ENCODE measurements at regions not wholly inside any gene's neighbourhood (a gene's known extent, or its start where the extent isn't known, plus 50 kb on each side); places are given as distances from the start of the nearest gene placed in this dataset.
"Not testable (repeated sequence)": the region's sequence is repeated elsewhere in the genome, so short reads cannot be mapped to it uniquely, and the experiment has no call there.

DNA sequence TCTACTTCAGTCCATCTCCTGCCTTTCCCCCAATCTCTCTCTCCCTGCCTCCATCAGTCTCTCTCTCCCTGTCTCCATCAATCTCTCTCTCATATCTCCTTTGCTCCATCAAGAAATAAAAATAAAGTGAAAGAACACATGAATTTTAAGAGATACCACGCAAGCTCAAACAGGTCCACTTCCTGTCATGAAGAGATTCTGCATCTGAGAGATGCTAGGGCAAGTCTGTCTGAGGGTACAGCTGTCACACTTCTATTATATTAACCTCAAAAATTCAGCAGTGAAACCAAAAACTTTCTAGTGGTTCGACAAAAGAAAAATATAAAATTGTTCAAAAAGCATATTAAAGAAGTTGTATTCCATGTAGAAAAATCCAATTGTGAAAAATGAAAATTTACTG, 296.8 kb upstream of the RSPO3 start:
- DNase-seq, result no peak

- DNase-seq, result no peak
Observed at GRCh38 chr6:126824226-126824625, 294.2 kb upstream of the RSPO3 start.

DNA sequence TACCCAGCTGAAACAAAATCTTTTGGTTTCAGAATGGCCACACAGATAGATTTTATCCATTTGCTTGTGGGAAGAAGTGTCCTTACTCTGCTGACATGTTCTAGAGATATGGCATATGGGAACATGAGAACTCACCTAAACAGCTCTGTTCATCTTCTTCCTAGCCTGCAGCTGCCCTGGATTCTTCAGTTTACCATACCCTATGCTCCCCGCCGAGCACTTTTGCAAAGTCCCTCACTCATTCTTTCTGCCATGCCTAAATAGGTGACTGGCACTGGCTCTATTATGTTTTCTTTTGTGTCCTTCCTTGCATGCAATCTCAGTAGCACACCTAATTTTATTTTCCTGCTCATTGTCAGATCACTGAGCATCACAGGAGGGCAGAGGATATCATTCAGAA, 293.7 kb upstream of the RSPO3 start:
- DNase-seq, result no peak

DNA sequence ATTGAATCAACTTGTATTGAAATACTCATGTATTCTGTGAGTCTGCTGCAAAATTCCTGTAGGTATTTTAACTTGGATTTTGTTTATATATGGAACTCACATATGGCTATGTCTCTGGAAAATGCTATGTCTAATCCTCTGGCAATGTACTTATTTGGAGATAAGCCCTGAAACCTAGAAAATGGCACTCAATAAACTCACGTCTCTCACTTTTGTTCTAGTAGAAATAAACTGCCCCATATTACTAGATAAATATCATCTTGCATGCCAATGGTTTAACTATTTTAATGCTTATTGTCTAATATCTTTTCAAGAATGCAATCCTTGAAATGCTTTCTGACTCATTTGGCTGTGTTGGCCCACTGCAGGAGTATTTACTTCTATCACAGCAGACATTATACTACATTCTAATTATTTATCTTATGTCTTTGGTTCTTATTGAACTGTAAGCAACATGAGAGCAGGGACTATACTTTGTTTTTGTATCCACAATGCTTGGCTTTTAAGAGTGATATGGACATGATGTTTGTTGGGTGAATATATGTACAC, 292.2 kb upstream of the RSPO3 start:
- DNase-seq, result no peak

DNA sequence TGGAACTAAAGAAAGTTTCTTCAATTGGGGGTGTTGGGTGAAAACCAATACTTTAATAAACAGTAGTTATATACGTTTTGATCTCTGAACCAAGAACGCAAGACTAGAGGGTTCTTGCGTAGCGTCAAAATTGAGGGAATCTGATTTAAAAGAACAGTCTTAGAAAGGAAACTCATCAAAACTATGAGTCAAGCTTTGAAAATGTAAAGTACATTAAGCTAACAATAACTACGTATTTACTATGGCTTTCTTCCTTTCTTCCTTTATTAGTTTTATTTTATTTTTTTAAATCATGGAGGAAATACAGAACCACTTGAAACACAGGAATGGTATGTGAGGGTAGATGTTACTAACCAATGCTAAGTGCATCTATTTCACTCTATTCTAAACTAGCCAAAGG, 287.0 kb upstream of the RSPO3 start:
- no peak for DNase-seq

DNA sequence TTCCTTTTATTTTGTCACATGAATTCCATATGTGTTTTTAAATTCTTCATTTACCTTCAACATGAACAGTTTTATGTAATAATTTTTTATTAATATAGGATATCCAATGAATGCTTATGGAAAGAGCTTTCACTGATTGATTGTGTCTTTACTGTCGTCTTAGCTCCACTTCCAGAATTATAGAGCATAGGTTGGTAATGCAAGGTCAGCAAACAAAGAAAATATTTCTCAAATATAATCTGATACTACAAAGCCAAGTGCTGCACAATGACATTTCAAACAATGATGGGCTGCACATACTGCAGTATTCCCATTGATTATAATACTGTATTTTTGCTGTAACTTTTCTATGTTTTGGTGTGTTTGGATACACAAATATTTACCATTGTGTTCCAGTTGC, 275.7 kb upstream of the RSPO3 start:
- no peak for DNase-seq

- DNase-seq, result no peak
Observed at GRCh38 chr6:126848119-126848518, 270.4 kb upstream of the RSPO3 start.

GRCh38 chr6:126867641-126868040, 250.8 kb upstream of the RSPO3 start:
- no peak for DNase-seq

GRCh38 chr6:126873351-126873750, 245.1 kb upstream of the RSPO3 start:
- DNase-seq, result no peak

GRCh38 chr6:126873791-126874190, 244.7 kb upstream of the RSPO3 start:
- no peak for DNase-seq

DNA sequence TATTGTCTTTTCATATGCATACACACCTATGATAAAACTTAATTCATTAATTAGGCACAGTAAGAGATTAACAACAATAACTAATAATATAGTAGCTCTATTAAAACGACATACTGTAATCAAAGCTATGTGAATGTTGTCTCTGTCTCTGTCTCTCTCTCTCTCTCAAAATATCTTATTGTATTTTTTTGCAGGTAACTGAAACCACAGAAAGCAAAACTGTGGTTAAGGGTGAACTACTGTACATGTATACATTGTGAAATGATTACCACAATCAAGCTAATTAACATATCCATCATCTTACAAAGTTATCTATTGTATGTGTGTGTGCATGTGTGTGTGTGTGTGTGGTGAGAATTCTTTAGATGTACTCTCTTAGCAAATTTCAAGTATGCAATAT, 242.0 kb upstream of the RSPO3 start:
- no peak for DNase-seq

DNA sequence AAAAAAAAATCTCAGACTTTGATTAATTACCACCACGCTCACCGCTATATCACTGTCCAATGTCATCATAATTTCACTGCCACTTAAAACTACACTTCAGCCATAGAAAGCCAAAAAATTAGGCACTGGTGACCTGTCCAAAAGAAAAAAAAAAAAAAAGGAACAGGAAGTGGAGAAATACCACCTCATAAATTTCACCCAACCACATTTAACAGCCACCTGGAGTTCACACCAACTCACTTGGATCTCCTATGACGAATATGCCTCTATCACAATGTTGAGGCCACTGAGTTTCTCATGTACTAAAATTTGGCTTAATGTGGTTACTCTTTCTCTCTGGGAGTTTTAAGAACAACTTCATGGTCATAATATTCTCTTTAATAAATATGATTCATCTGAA, 237.5 kb upstream of the RSPO3 start:
- no peak for DNase-seq

- no peak for DNase-seq
Observed at GRCh38 chr6:126886106-126886505, 232.4 kb upstream of the RSPO3 start.

- DNase-seq, result no peak
Observed at GRCh38 chr6:126888727-126889725, 229.4 kb upstream of the RSPO3 start.

DNA sequence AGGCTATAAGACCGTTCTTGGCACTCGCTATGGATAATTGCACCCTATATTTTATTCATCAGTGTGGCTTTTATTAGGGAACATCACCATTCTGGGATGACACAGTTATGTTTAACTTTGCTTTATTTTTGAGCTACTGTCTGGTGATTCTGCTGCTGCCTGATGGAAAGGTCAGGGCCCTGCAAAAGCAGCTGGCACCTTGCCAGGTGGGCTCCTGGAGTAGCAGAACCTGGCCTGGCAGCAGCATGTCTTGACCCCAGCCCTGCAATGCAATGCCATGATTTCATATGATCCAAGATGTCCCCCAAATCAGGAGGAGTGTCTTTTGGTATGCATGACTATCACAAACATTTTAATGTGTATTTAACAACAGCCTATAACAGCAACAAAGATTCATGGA, 228.4 kb upstream of the RSPO3 start:
- DNase-seq, result no peak

- DNase-seq, result no peak
Observed at GRCh38 chr6:126891158-126891557, 227.3 kb upstream of the RSPO3 start.

DNA sequence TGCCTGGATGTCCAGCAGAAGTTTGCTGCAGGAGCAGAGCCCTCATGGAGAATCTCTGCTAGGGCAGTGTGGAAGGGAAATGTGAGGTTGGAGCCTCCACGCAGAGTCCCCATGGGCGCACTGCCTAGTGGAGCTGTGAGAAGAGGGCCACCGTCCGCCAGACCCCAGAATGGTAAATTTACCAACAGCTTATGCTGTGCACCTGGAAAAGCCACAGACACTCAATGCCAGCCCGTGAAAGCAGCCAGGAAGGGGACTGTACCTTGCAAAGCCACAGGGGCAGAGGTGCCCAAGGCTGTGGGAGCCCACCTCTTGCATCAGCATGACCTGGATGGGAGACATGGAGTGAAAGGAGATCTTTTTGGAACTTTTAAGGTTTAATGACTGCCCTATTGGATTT, 225.6 kb upstream of the RSPO3 start:
- DNase-seq, result not testable (repeated sequence)

GRCh38 chr6:126897758-126898157, 220.7 kb upstream of the RSPO3 start:
- no peak for DNase-seq

- DNase-seq, result no peak
Observed at GRCh38 chr6:126904176-126904575, 214.3 kb upstream of the RSPO3 start.

GRCh38 chr6:126905917-126906316, 212.6 kb upstream of the RSPO3 start:
- DNase-seq, result no peak

DNA sequence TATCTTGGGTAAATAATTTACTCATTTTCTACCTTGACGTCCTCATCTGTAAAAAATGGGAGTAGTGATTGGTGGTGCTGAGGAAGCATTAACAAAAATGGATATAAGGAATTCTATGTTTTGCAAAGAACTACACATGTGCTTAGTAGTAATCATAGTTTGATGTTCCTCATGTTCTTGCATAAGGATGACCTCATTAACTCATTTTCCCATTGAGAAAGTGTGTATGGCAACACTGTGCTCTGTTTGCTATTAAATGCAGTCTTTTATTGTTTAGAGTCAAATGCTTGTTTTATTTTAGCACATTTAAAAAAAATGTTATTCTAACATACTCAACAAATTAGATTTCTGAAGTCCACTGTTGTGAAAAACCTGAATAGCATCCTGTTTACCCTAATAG, 211.2 kb upstream of the RSPO3 start:
- no peak for DNase-seq

GRCh38 chr6:126907996-126908395, 210.5 kb upstream of the RSPO3 start:
- DNase-seq, result no peak

- DNase-seq, result no peak
Observed at GRCh38 chr6:126909493-126909892, 209.0 kb upstream of the RSPO3 start.

- DNase-seq, result no peak
Observed at GRCh38 chr6:126913651-126914050, 204.8 kb upstream of the RSPO3 start.

GRCh38 chr6:126914172-126914571, 204.3 kb upstream of the RSPO3 start:
- no peak for DNase-seq

All from DMS153 (cell line).